HL-60 (cell line): ENCODE measurements at regions not wholly inside any gene's neighbourhood (a gene's known extent, or its start where the extent isn't known, plus 50 kb on each side); places are given as distances from the start of the nearest gene placed in this dataset.

ENCODE experiments used
- DNase-seq, 2 experiments: peaks; one replicate each; pipeline ENCODE4 v3.0.0-alpha.2; 2010 to 2020; ENCODE audit warnings: low read depth in 1 of 2, low spot score in 1 of 2
- H3K27ac ChIP-seq: fragments of 250-450 bp; sonication (Bioruptor Pico); replicated peaks from 2 replicates; pipeline ENCODE4 v1.5.1; 2020; ENCODE audit warnings: mild to moderate bottlenecking, moderate library complexity
- H3K27me3 ChIP-seq: fragments of 250-450 bp; sonication (Bioruptor Pico); 2 replicates; pipeline ENCODE4 v1.5.1; 2021; ENCODE audit warnings: mild to moderate bottlenecking, moderate library complexity; ENCODE audit not compliant: insufficient read depth, poor library complexity, severe bottlenecking
- H3K4me3 ChIP-seq: replicated peaks from 2 replicates; pipeline ENCODE4 v1.5.1; 2011; ENCODE audit warnings: mild to moderate bottlenecking, control low read depth, low read length; ENCODE audit not compliant: insufficient read depth
- GABPA ChIP-seq: IDR thresholded peaks from 2 replicates; pipeline ENCODE4 v1.6.1; 2012; ENCODE audit warnings: low read depth
- POLR2AphosphoS5 ChIP-seq: IDR thresholded peaks from 2 replicates; pipeline ENCODE4 v1.6.1; 2012; ENCODE audit warnings: low read depth
- SPI1 ChIP-seq: IDR thresholded peaks from 2 replicates; pipeline ENCODE4 v1.6.1; 2012; ENCODE audit warnings: low read depth, mild to moderate bottlenecking, borderline replicate concordance
- TF ChIP-seq, protein P1 (sequence below): IDR thresholded peaks from one replicate; pipeline ENCODE4 v1.5.1; 2011; ENCODE audit warnings: low read length, control low read depth, inconsistent platforms; ENCODE audit not compliant: insufficient read depth
- TF ChIP-seq, protein P2 (sequence below): IDR thresholded peaks from 2 replicates; pipeline ENCODE4 v1.6.1; 2012; ENCODE audit warnings: low read depth; ENCODE audit not compliant: insufficient replicate concordance

DNA sequence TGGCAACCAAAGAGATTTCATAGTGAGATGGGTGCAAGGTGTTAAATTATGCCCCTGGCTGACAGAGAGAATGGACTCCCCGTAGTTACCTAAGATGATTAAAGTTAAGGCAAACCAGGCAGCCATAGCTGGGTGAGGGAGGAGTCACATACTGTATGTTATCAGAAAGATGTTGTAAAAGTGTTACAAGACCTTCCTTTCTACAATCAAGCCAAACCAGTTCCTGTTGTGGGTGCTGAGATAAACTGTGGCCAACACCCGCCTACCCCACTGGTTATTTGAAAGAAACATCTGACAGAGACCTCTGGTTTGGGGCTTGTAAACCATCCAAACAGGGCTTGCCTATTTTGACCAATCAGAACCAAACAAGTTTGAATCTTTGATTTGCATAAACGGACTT is 684.7 kb upstream of the NUDT12 start:
- TF ChIP-seq GABPA = no peak
- no peak for TF ChIP-seq SPI1
- TF ChIP-seq, protein P1, sequence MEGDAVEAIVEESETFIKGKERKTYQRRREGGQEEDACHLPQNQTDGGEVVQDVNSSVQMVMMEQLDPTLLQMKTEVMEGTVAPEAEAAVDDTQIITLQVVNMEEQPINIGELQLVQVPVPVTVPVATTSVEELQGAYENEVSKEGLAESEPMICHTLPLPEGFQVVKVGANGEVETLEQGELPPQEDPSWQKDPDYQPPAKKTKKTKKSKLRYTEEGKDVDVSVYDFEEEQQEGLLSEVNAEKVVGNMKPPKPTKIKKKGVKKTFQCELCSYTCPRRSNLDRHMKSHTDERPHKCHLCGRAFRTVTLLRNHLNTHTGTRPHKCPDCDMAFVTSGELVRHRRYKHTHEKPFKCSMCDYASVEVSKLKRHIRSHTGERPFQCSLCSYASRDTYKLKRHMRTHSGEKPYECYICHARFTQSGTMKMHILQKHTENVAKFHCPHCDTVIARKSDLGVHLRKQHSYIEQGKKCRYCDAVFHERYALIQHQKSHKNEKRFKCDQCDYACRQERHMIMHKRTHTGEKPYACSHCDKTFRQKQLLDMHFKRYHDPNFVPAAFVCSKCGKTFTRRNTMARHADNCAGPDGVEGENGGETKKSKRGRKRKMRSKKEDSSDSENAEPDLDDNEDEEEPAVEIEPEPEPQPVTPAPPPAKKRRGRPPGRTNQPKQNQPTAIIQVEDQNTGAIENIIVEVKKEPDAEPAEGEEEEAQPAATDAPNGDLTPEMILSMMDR = no peak
- TF ChIP-seq POLR2AphosphoS5 = no peak
- TF ChIP-seq, protein P2, sequence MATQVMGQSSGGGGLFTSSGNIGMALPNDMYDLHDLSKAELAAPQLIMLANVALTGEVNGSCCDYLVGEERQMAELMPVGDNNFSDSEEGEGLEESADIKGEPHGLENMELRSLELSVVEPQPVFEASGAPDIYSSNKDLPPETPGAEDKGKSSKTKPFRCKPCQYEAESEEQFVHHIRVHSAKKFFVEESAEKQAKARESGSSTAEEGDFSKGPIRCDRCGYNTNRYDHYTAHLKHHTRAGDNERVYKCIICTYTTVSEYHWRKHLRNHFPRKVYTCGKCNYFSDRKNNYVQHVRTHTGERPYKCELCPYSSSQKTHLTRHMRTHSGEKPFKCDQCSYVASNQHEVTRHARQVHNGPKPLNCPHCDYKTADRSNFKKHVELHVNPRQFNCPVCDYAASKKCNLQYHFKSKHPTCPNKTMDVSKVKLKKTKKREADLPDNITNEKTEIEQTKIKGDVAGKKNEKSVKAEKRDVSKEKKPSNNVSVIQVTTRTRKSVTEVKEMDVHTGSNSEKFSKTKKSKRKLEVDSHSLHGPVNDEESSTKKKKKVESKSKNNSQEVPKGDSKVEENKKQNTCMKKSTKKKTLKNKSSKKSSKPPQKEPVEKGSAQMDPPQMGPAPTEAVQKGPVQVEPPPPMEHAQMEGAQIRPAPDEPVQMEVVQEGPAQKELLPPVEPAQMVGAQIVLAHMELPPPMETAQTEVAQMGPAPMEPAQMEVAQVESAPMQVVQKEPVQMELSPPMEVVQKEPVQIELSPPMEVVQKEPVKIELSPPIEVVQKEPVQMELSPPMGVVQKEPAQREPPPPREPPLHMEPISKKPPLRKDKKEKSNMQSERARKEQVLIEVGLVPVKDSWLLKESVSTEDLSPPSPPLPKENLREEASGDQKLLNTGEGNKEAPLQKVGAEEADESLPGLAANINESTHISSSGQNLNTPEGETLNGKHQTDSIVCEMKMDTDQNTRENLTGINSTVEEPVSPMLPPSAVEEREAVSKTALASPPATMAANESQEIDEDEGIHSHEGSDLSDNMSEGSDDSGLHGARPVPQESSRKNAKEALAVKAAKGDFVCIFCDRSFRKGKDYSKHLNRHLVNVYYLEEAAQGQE = no peak
- no peak overlapping the region for H3K4me3 ChIP-seq
- H3K27ac ChIP-seq = no peak overlapping the region
- no peak for DNase-seq
- no peaks in the 10 kb centered on the region for H3K27me3 ChIP-seq

DNA sequence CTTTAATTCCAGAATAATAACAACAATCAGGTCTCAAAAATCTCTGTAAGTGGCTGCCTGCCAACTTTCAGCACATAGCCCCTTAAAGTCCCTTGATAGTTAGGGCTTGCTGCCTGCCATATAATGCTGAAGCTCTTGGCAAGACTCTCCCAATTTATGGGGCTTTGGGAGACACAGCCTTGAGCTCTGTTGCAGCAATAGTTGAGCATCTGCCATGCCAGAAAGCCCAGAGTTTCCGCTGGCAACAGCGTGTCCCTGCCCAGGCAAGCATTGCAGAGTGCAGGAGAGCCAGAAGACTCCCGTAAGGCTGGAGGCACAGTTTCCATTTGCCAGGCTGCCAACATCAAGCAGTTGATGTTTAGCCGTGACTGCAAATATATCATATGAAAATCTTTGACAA is 678.5 kb upstream of the NUDT12 start:
- H3K4me3 ChIP-seq = no peak overlapping the region
- no peaks in the 10 kb centered on the region for H3K27me3 ChIP-seq
- DNase-seq = no peak
- no peak for TF ChIP-seq SPI1
- no peak overlapping the region for H3K27ac ChIP-seq

DNA sequence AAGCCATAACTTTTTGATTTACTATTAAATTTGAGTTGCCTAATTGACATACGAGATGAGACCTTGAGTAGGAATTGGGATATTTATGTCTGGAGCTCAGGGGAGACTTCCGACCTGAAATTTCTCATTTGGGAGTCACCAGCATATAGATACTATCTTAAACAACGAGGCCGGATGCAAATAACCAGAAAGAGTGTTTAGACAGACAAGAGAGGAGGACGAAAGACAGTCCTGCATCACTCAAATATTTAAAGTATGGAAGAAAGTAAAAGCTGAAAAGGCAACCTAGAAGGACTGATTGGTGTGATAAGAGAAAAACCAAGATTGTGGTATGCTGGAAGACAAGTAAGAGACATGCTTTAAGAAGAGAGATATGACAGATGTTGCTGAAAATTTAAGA is 675.0 kb upstream of the NUDT12 start:
- DNase-seq = no peak
- TF ChIP-seq GABPA (no peak), SPI1 (no peak), POLR2AphosphoS5 (no peak)
- TF ChIP-seq, protein P2 = no peak
- TF ChIP-seq, protein P1 = no peak
- H3K27me3 ChIP-seq = no peaks in the 10 kb centered on the region
- H3K27ac ChIP-seq = no peak overlapping the region
- no peak overlapping the region for H3K4me3 ChIP-seq

DNA sequence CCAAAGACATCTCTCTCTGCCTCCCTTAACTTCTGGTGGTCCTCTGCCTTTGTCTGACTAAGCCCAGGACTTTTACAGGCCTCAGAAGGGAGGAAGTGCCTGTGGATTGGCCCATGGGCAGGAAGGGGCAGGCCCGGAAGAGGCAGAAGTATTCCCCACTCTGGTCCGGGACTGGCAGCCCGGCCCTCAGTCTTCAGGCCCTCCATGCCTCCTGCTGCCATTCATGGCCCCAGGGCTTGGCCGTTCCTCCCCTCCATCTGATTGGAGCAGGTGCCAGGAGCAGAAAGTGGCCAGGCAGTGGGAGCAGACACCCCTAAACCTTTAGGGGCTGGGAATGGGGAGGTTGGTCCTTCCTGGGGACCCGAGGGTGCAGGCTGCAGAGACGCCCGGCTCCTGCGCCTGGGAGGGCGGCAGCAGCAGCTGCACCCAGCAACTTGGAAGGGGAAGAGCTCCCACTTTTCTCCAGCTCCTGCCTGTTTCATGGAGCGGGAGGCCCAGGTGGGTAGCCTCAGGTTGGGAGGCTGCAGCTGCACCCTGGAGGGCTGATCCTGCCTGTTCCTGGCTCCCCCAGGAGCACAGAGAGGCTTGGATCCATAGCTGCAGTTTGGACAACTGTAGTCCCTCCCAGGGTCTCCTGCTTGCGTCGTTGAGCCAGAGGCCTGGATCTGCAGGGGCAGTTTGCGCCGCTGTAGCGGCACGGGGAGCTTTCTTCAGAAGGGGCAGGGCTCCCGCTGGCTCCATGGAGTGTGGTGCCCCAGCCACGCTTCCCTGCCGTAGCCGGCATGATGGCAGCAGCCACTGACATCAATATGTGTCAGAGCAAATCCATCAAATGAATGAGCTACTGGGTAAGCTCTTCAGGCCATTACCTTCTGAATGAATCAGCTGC is 661.5 kb upstream of the NUDT12 start:
- TF ChIP-seq, protein P2 = no peak
- no peak for TF ChIP-seq GABPA
- TF ChIP-seq, protein P1 = no peak
- no peaks in the 10 kb centered on the region for H3K27me3 ChIP-seq
- DNase-seq = no peak
- no peak overlapping the region for H3K27ac ChIP-seq
- no peak overlapping the region for H3K4me3 ChIP-seq
